ENCODE measurements at regions not wholly inside any gene's neighbourhood (a gene's known extent, or its start where the extent isn't known, plus 50 kb on each side); places are given as distances from the start of the nearest gene placed in this dataset.

DNA sequence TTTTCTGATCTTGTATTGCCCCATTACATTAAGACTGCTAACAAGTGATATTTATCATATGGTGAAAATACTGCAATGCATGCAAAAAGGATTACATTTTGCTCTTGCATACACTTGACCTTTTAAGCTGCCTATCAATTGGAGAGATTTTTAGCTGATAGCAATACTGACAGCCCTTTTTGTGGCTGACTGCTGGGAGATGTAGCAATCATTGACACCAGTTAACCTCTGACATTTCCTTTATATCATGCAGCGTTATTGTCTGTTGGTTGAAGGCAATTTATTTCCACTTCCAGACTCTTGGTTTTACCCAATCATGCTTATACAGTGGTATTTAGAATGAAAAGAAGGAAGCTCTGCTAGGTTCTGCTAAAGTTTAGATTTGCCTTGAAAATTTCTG, 364.0 kb downstream of the LMO7 start:
- Histone ChIP-seq H3K27me3 (replicated peaks; ENCODE audit: control insufficient read depth, insufficient read depth, low read length) (no peaks in the 10 kb centered on the region), H3K36me3 (ENCODE audit: control insufficient read depth, insufficient read depth, low read length) (no peaks in the 10 kb centered on the region), H3K4me3 (replicated peaks; ENCODE audit: low read depth, low read length) (no peak overlapping the region)
- TF ChIP-seq, protein P1, sequence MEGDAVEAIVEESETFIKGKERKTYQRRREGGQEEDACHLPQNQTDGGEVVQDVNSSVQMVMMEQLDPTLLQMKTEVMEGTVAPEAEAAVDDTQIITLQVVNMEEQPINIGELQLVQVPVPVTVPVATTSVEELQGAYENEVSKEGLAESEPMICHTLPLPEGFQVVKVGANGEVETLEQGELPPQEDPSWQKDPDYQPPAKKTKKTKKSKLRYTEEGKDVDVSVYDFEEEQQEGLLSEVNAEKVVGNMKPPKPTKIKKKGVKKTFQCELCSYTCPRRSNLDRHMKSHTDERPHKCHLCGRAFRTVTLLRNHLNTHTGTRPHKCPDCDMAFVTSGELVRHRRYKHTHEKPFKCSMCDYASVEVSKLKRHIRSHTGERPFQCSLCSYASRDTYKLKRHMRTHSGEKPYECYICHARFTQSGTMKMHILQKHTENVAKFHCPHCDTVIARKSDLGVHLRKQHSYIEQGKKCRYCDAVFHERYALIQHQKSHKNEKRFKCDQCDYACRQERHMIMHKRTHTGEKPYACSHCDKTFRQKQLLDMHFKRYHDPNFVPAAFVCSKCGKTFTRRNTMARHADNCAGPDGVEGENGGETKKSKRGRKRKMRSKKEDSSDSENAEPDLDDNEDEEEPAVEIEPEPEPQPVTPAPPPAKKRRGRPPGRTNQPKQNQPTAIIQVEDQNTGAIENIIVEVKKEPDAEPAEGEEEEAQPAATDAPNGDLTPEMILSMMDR (IDR thresholded peaks at IDR 0.05; ENCODE audit: insufficient read depth, low read length, poor library complexity, severe bottlenecking), result no peak
- DNase-seq (ENCODE audit: extremely low read depth, insufficient read length), result no peak

DNA sequence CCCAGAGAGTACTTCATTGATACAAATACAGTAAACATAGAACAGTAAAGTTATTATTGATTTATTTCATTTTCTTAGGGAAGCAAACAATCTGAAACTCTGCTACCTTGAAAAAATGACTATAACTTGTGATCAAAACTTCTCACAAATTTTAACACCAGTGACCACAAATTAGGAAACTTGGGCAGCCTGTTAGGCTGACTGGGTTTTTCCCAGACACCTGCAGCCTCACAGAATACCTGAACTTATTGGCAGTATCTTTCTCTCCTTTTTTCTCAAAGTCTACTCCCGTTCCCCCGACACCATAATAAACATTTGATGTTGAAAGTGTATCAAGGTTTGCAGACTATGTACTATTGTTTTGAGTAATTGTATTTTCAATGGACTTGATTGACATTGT, 360.5 kb downstream of the LMO7 start:
- TF ChIP-seq, protein P1 (IDR thresholded peaks at IDR 0.05; ENCODE audit: insufficient read depth, low read length, poor library complexity, severe bottlenecking), result no peak
- no peak overlapping the region for H3K4me3 ChIP-seq (replicated peaks; ENCODE audit: low read depth, low read length)
- no peaks in the 10 kb centered on the region for H3K36me3 ChIP-seq (ENCODE audit: control insufficient read depth, insufficient read depth, low read length)
- no peaks in the 10 kb centered on the region for H3K27me3 ChIP-seq (replicated peaks; ENCODE audit: control insufficient read depth, insufficient read depth, low read length)
- no peak for DNase-seq (ENCODE audit: extremely low read depth, insufficient read length)

DNA sequence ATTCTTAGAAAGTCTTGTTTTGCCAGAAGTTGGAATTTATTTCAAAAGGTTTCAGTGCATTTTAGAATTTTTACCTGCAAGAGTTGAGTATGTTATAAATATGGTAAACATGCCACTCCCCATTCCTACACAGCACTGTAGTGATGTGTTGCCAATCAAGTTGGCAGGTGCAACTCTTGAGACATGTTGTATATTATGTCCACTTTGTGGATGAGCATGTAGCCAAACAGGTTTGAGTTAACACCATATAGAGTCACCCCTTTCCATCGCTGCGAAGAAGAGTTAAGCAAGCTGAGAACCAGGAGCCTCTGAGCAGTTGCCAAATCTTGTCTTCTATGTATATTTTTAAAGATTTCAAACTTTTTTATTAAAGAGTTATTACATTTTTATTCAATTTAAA, 359.8 kb downstream of the LMO7 start:
- Histone ChIP-seq H3K4me3 (replicated peaks; ENCODE audit: low read depth, low read length) (no peak overlapping the region), H3K36me3 (ENCODE audit: control insufficient read depth, insufficient read depth, low read length) (no peaks in the 10 kb centered on the region), H3K27me3 (replicated peaks; ENCODE audit: control insufficient read depth, insufficient read depth, low read length) (no peaks in the 10 kb centered on the region)
- TF ChIP-seq, protein P1 (IDR thresholded peaks at IDR 0.05; ENCODE audit: insufficient read depth, low read length, poor library complexity, severe bottlenecking), result no peak
- DNase-seq (ENCODE audit: extremely low read depth, insufficient read length), result no peak

DNA sequence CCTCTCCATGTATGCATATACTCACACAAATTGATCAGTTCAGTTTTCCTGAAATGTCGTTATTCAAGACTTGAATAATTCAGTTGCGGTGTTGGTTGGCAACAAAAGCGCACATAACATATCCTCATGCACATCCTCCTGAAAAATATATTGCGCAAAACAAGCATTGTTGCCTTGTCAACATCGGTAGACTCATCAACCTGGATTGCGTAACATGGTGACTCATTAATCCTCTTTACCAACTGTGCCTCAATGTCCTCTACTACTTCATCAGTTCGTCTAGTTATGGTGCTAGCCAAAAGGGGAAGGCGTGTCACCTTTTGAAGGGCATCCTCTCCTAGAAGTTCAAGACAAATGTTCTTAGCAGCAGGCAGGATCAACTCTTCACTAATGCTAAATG, 357.7 kb downstream of the LMO7 start:
- no peaks in the 10 kb centered on the region for H3K27me3 ChIP-seq (replicated peaks; ENCODE audit: control insufficient read depth, insufficient read depth, low read length)
- TF ChIP-seq, protein P1 (IDR thresholded peaks at IDR 0.05; ENCODE audit: insufficient read depth, low read length, poor library complexity, severe bottlenecking), result no peak
- no peaks in the 10 kb centered on the region for H3K36me3 ChIP-seq (ENCODE audit: control insufficient read depth, insufficient read depth, low read length)
- H3K4me3 ChIP-seq (replicated peaks; ENCODE audit: low read depth, low read length), result no peak overlapping the region
- no peak for DNase-seq (ENCODE audit: extremely low read depth, insufficient read length)

DNA sequence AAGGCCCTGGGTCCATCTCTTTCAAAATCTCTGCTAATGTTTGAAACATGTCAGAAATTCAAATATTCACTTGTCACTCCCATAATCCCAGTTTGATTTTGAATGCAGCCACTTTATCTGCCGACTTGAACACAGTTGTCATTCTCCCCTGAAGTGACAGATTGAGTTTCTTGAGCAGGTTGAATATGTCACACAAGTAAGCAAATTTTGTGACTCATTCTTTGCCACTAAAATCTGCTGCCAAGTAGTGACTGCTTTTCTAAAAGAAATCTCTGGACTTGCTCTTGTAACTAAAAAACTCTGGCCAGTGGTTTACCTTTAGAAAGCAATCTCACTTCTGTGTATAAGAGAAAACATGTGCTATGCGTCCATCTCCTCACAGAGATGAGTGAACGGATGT, 357.1 kb downstream of the LMO7 start:
- Histone ChIP-seq H3K4me3 (replicated peaks; ENCODE audit: low read depth, low read length) (no peak overlapping the region), H3K27me3 (replicated peaks; ENCODE audit: control insufficient read depth, insufficient read depth, low read length) (no peaks in the 10 kb centered on the region), H3K36me3 (ENCODE audit: control insufficient read depth, insufficient read depth, low read length) (no peaks in the 10 kb centered on the region)
- no peak for DNase-seq (ENCODE audit: extremely low read depth, insufficient read length)
- TF ChIP-seq, protein P1 (IDR thresholded peaks at IDR 0.05; ENCODE audit: insufficient read depth, low read length, poor library complexity, severe bottlenecking), result no peak

DNA sequence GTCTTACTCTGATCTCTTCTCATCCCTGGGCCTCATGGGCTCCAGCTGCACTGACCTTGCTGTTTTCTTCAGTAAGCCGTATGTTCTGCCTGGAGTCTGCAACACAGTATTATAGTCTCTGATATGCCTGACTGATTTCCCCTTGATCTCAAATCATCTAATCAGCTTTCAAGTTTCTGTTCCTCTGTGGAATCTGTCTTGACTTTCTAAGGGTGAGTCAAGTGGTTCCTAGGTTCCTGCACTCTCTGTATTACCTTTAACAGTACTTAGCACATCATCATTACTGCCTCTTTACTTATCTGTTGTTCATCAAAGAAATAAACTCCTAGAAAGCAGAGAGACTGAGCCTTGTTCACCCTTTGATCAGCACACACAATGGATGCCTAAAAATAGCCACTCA, 350.7 kb downstream of the LMO7 start:
- DNase-seq (ENCODE audit: extremely low read depth, insufficient read length), result peak; percentile 49
- Histone ChIP-seq H3K4me3 (replicated peaks; ENCODE audit: low read depth, low read length) (no peak overlapping the region), H3K27me3 (replicated peaks; ENCODE audit: control insufficient read depth, insufficient read depth, low read length) (no peaks in the 10 kb centered on the region), H3K36me3 (ENCODE audit: control insufficient read depth, insufficient read depth, low read length) (no peaks in the 10 kb centered on the region)
- TF ChIP-seq, protein P1 (IDR thresholded peaks at IDR 0.05; ENCODE audit: insufficient read depth, low read length, poor library complexity, severe bottlenecking), result no peak

Data from GM06990 (cell line).